ENCODE measurements at regions not wholly inside any gene's neighbourhood (a gene's known extent, or its start where the extent isn't known, plus 50 kb on each side); places are given as distances from the start of the nearest gene placed in this dataset.
"Not testable (repeated sequence)": the region's sequence is repeated elsewhere in the genome, so short reads cannot be mapped to it uniquely, and the experiment has no call there.

- DNase-seq (ENCODE audit: low read depth in 2 of 2): no peak
Observed at GRCh38 chr13:65411521-65411920, 1818.6 kb downstream of the PCDH9 start.

DNA sequence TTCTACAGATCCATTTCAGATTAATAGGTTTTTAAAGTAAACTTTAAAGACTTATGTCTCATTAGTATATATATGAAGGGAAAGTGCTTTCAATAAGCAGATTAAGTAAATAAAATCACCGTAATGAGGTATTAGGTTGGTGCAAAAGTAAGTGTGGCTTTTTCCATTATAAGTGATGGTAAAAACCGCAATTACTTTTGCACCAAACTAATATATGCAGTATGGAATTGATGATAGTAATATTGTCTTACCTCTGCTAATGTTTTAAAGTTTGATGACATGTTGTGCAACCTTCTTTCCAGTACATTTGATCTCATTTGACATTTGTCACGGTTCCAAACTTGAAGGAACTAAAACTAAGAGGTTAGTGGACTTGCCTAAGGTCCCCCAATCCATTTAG, 1819.3 kb downstream of the PCDH9 start:
- no peak for DNase-seq (ENCODE audit: low read depth in 2 of 2)

- DNase-seq (ENCODE audit: low read depth in 2 of 2): no peak
Observed at GRCh38 chr13:65401315-65401714, 1828.8 kb downstream of the PCDH9 start.

GRCh38 chr13:65400702-65401101, 1829.4 kb downstream of the PCDH9 start:
- no peak for DNase-seq (ENCODE audit: low read depth in 2 of 2)

DNA sequence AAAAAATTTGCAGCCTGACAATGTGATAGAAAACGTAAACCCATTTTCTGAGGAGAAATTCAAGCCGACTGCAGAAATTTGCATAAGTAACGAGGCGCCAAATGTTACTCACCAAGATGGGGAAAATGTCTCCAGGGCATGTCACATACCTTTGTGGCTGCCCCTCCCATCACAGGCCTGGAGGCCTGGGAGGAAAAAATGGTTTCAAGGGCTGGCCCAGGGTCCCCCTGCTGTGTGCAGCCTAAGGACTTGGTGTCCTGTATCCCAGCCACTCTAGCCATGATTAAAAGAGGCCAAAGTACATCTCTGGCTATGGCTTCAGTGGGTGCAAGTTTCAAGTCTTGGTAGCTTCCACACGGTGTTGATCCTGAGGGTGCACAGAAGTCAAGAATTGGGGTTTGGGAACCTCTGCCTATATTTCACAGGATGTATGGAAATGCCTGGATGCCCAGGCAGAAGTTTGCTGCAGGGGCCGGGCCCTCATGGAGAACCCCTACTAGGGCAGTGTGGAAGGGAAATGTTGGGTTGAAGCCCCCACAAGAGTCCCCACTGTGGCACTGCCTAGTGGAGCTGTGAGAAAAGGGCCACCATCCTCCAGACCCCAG, 1842.3 kb downstream of the PCDH9 start:
- DNase-seq (ENCODE audit: low read depth in 2 of 2): no peak

GRCh38 chr13:65378943-65379519, 1851.1 kb downstream of the PCDH9 start:
- DNase-seq (ENCODE audit: low read depth in 2 of 2): peak in 1 of 2 donors; percentile 0

DNA sequence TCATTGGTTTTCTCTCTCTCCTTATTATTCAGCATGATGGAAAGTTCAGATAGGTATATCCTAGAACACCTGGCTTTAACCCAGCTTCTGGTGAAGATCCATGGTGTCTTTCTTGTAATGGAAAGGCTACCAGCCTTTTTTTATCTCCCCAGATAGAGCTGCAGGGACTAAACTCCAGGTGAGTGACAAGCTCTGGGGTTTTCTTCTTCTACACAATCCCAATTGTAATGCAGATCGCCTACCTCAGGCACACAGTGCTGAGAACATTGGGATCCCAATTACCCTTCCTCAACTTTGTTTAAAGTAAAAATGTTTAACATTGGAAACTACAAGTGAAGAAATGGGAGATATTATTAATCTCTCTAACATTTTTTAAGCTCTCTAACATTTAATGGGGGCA, 1851.7 kb downstream of the PCDH9 start:
- no peak for DNase-seq (ENCODE audit: low read depth in 2 of 2)

DNA sequence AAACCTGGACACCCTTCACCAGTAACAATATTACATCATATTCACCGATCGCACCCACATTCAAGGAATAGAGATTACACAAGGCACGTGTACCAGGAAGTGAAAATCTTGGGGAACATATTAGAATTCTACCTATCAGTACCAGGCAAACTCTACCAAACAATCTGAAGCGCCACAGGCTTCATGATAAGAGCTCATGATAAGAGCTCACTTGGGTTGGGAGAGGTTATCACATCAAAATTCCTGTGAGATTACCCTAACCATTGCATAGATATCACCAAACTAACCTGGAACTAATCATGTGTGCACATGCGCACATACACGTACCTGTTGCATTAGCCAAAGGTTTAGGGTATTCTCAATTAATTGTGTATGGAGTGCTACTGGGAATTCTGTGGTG, 1861.3 kb downstream of the PCDH9 start:
- DNase-seq (ENCODE audit: low read depth in 2 of 2): no peak

DNA sequence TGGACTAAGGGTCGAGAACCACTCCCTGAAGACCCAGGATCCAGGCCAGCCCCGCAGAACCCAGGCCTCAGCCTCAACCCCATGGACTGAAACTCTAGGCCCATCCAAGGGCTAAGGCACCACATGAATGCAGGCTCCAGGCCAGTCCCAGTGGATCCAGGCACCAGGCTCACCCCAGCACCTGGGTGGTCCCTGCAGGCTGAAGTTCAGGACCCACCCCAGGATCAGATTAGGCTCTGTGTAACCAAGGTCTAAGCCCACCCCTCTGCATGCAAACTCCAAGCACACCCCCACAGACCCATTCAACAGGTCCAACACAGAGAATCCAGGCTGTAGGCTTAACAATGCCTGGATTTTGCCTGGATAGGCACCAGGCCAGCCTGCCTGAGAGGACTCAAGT, 1876.2 kb downstream of the PCDH9 start:
- no peak for DNase-seq (ENCODE audit: low read depth in 2 of 2)

- not testable (repeated sequence) for DNase-seq (ENCODE audit: low read depth in 2 of 2)
Observed at GRCh38 chr13:65353150-65353549, 1877.0 kb downstream of the PCDH9 start.

DNA sequence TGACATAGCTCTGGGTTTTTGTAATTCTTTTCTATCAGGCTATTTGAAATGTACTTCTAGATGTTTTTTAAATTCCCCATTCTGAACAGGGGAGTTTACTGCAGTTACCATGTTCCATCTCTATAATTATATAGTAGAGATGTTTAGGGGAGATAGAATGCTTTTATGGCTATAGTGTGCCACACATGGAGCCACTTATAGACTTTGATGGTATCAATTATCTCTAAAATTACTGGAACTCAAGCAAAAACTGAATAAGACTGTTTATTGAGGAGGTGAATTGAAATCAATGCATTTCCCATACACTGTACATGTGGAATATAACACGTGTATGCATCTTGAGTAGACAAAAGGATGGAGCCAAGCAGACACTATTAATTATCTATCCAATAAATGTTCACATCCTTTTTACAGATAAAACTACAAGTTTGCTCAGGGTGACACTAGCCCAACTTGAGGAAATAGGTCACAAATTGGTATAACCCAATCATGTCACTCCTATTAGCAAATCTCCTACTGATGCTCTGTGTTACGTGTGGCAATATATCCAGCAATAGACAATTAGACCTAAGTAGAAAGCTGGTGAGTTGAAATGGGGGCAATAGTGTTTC, 1882.6 kb downstream of the PCDH9 start:
- no peak for DNase-seq (ENCODE audit: low read depth in 2 of 2)

DNA sequence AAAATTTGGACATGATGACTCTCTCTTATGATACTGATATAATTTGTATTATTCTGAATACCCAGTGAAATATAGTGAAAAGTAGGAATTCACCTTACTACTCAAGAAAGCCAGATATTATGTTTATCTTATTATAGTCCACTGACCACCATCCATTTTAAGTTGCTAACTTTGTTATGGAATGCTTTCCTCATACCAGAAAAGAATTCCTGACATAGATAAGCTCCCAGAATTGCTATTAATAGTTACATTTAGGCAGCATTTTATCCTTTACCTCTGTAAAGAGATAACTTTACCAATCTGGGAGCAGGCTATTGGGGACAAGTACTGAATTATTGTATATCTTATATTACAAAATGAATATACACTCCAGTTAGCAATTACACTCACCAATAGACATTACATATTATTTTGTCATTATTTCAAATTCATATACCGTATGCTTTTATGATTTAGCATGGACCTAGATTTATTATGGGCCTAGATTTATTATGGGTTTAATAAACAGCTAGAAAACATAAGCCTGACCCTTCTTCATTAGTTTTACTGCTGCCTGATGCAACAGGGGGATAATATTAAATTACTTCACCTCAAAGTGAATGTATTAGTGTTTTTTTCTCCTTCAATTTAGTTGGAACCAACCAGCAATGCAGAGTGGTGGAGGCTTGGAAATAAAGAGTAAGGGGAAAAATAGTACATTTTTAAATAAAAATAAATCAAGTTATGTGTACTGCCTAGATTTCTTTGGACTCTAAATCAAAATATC, 1886.1 kb downstream of the PCDH9 start:
- no peak for DNase-seq (ENCODE audit: low read depth in 2 of 2)

DNA sequence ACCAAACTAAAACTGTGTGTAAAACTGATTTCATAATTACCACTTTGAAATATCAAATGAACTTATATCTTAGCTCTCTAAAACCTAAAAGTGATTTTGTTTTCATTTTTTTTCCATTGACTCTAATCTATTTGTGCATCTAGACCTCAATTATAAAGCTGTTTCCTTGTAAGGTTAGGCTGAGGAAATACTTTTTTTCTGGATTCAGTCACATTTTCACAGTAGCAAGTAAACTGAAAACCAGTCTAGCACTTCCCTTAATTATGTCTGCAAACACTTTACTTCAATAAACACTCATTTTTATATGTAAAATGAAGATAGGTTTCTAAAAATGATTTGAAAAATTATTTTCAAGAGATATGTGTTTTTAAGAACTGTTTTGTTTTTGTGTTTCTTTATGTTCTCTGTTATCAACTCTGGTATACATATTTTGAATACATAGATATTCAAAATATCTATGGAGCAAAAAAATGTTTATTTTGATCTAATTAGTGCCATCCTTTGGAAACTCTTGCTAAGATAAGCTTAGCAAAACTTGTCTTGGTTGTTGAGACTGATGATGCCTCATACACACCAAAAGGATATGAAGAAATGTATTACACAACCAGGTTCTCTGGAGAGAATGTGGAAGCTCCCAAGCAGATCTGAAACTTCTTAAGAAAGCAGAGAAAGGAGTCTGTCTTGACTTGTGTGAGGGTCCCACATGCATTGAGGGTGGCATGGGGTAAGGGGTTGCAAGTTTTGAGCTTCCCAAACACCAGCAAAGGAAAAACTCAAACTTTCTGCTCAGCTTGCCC, 1887.4 kb downstream of the PCDH9 start:
- no peak for DNase-seq (ENCODE audit: low read depth in 2 of 2)

DNA sequence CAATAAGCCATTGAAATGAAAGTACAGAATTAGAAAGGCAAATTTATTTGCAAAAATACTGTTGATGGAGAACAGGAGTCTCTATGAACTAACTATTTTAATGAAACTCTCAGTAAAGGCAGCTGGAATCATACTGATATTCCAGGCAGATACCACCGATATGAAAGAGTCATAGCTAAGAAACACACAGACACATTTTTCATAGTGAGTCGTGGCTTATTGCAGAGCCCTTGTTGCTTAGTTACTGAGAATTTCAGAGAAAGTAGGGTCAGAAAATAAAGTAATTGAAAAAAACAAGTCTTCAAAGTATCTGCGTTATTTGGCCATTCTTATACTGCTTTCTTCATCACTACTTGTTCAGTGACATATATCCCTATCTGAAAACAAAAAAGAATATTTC, 1890.9 kb downstream of the PCDH9 start:
- DNase-seq (ENCODE audit: low read depth in 2 of 2): no peak

DNA sequence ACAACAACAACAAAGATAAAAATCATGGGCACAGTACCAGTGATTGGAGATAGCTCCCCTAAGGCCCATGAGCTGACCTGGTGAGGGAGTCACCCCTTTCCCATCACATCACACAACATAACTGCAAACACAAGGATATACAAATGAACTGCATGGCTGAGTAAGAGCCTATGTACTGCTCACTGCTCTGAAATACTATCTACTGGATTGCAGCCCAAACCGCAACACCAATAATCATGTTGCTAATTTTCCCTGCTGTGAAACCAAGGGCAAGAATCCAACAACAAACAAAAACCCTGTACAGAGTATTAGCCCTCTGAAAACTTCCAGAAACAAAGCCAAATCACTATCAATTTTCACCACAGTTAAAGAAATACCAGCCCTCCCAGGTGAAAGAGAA, 1893.2 kb downstream of the PCDH9 start:
- no peak for DNase-seq (ENCODE audit: low read depth in 2 of 2)

GRCh38 chr13:65336087-65336749, 1893.9 kb downstream of the PCDH9 start:
- DNase-seq (ENCODE audit: low read depth in 2 of 2): no peak

GRCh38 chr13:65330691-65331090, 1899.4 kb downstream of the PCDH9 start:
- no peak for DNase-seq (ENCODE audit: low read depth in 2 of 2)

DNA sequence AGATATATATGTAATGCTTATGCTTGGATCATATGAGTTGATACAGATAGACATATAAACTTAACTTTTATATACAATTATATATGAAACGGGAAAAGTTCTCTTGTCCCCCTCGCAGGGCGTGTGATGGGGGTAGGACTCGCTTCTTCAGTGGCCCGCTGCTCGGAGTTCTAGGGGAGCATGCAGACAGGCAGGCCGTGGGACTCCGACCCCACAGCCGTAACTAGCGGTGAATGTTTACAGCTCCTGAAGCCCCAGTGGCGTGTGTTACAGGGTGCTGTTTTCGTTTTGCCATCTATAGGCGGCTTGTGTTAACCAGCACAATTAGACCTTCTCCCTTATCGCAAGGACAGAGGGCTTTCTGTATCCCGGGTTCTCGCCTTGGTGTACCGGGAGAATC, 1899.8 kb downstream of the PCDH9 start:
- DNase-seq (ENCODE audit: low read depth in 2 of 2): no peak

DNA sequence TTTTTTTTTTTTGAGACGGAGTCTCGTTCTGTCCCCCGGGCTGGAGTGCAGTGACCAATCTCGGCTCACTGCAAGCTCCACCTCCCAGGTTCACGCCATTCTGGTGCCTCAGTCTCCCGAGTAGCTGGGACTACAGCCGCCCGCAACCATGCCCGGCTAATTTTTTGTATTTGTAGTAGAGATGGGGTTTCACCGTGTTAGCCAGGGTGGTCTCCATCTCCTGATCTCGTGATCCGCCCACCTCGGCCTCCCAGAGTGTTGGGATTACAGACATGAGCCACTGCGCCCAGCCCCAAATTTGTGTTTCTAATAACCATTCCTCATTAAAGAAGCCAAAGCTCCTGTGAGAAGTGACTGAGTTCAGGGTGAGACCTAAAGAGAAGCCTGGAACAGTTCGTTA, 1906.9 kb downstream of the PCDH9 start:
- not testable (repeated sequence) for DNase-seq (ENCODE audit: low read depth in 2 of 2)

GRCh38 chr13:65321423-65321822, 1908.7 kb downstream of the PCDH9 start:
- not testable (repeated sequence) for DNase-seq (ENCODE audit: low read depth in 2 of 2)

DNA sequence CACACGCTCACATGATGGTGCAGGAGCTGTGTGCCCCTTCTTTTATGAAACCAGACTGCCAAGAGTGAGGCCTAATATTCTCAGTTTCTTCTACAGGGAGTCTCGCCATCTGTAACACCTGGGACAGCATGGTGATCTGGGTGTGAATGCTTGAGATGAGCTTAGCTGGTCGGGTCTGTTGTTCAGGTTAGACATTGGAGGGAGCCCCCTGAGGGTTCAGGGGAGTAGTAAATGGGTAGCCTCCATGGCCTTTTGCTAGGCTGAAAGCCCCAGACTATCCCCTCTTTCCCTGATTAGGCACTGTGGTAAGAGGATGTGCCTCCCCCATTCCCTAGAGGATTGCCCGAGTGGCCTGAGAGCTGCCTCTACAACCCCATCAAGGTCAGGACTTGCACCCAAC, 1916.1 kb downstream of the PCDH9 start:
- DNase-seq (ENCODE audit: low read depth in 2 of 2): no peak
